ENCODE measurements at regions not wholly inside any gene's neighbourhood (a gene's known extent, or its start where the extent isn't known, plus 50 kb on each side); places are given as distances from the start of the nearest gene placed in this dataset.
"Not testable (repeated sequence)": the region's sequence is repeated elsewhere in the genome, so short reads cannot be mapped to it uniquely, and the experiment has no call there.

DNA sequence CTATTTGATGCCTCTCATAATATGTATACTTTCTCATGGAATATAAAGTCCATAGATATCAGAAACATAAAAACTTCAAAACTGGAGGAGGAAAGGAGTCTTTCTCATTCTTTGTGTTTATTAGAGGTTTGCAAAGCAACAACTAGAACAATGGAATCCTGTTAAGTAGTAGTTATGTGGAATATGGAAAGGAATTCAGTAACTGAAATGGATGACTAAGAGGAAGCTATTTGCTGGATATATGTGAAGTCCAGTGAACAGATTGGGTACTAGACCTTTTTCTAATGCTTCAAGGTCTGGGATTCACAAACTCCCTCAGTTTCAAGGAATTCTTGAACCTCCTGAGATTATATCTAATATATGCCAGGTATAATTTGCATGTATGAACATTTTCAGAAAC is 353.6 kb upstream of the FANCL start:
- DNase-seq (ENCODE audit: low read depth), result no peak
- TF ChIP-seq, protein P1, sequence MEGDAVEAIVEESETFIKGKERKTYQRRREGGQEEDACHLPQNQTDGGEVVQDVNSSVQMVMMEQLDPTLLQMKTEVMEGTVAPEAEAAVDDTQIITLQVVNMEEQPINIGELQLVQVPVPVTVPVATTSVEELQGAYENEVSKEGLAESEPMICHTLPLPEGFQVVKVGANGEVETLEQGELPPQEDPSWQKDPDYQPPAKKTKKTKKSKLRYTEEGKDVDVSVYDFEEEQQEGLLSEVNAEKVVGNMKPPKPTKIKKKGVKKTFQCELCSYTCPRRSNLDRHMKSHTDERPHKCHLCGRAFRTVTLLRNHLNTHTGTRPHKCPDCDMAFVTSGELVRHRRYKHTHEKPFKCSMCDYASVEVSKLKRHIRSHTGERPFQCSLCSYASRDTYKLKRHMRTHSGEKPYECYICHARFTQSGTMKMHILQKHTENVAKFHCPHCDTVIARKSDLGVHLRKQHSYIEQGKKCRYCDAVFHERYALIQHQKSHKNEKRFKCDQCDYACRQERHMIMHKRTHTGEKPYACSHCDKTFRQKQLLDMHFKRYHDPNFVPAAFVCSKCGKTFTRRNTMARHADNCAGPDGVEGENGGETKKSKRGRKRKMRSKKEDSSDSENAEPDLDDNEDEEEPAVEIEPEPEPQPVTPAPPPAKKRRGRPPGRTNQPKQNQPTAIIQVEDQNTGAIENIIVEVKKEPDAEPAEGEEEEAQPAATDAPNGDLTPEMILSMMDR (IDR thresholded peaks at IDR 0.05; ENCODE audit: insufficient read depth, low read length, poor library complexity, severe bottlenecking), result no peak
- H3K27me3 ChIP-seq (ENCODE audit: control insufficient read depth, insufficient read depth, low read length), result no peaks in the 10 kb centered on the region
- no peaks in the 10 kb centered on the region for H3K36me3 ChIP-seq (ENCODE audit: control insufficient read depth, insufficient read depth, low read length)
- H3K4me3 ChIP-seq (ENCODE audit: low read depth, low read length), result no peak overlapping the region

DNA sequence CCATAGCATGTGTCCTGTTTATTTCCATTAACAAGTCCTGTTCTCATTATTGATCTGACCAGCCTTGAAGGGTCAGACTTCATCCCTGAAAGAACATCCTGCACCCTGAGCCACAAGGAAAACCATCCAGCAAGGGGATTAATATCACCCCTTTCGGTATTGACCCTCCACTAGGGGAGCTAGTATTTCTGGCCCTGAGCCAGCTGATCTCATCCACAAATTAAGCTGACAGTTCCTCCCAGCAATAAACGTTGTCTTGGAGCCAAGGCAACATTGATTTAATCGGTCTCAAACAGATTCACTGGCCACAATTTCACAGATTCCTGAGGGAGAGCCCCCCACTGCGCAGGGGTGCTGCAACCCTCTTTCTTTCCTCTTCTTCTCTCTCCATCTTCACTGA is 353.1 kb upstream of the FANCL start:
- H3K4me3 ChIP-seq (ENCODE audit: low read depth, low read length), result no peak overlapping the region
- H3K27me3 ChIP-seq (ENCODE audit: control insufficient read depth, insufficient read depth, low read length), result no peaks in the 10 kb centered on the region
- DNase-seq (ENCODE audit: low read depth), result no peak
- H3K36me3 ChIP-seq (ENCODE audit: control insufficient read depth, insufficient read depth, low read length), result no peaks in the 10 kb centered on the region
- TF ChIP-seq, protein P1 (IDR thresholded peaks at IDR 0.05; ENCODE audit: insufficient read depth, low read length, poor library complexity, severe bottlenecking), result peak; percentile 17

DNA sequence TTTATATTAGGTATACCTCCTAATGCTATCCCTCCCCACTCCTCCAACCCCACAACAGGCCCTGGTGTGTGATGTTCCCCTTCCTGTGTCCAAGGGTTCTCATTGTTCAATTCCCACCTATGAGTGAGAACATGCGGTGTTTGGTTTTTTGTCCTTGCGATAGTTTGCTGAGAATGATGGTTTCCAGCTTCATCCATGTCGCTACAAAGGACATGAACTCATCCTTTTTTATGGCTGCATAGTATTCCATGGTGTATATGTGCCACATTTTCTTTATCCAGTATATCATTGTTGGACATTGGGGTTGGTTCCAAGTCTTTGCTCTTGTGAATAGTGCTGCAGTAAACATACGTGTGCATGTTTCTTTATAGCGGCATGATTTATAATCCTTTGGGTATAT is 345.1 kb upstream of the FANCL start:
- not testable (repeated sequence) for DNase-seq (ENCODE audit: low read depth); H3K27me3 ChIP-seq (ENCODE audit: control insufficient read depth, insufficient read depth, low read length); H3K36me3 ChIP-seq (ENCODE audit: control insufficient read depth, insufficient read depth, low read length); H3K4me3 ChIP-seq (ENCODE audit: low read depth, low read length)

DNA sequence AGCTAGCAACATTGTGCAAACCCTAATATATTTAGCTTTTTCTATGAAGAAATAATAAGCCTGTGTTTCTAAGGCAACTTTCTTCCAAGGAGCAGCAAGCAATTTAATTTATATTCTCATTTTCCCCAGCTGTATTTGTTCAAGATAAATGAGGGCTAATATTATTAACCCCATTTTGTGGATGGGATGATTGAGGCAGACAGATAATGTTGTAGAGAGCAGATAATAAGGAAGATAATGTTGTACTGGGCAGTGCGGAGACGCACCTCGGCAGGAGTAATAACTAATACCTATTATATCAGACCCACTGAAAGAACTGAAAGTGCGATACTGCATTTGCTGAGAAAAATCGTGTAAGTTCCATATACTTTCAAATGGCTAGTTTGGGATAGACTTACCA is 344.1 kb upstream of the FANCL start:
- TF ChIP-seq, protein P1 (IDR thresholded peaks at IDR 0.05; ENCODE audit: insufficient read depth, low read length, poor library complexity, severe bottlenecking), result no peak

DNA sequence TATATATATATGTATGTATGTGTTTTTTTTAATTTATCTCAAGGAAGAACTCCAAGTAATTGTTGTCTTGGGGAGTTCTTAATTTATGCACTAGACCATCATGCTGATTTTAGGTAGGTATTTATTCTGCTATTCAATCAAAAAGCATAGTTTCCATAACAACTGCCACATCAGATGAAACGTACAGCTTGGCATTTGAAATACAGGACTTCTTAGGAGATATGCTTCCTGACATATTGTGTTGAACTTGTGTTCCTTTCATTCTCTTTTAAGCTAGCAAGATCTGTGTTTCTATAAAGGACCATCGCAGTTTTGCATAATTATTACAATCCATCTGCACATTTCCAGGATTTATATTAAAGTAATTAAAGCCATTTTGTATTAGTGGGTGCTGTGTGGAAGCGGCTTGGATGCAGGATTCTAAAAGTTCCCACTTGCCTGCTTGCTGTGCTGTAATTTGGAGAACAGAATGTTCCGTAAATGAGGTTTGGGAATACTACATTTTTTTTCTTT is 343.5 kb upstream of the FANCL start:
- H3K36me3 ChIP-seq (ENCODE audit: control insufficient read depth, insufficient read depth, low read length), result no peaks in the 10 kb centered on the region
- H3K4me3 ChIP-seq (ENCODE audit: low read depth, low read length), result no peak overlapping the region
- H3K27me3 ChIP-seq (ENCODE audit: control insufficient read depth, insufficient read depth, low read length), result no peaks in the 10 kb centered on the region
- DNase-seq (ENCODE audit: low read depth), result no peak
- TF ChIP-seq, protein P1 (IDR thresholded peaks at IDR 0.05; ENCODE audit: insufficient read depth, low read length, poor library complexity, severe bottlenecking), result no peak

More for the DNA sequence above, 344.1 kb upstream of the FANCL start:
- Histone ChIP-seq H3K27me3 (ENCODE audit: control insufficient read depth, insufficient read depth, low read length) (no peaks in the 10 kb centered on the region), H3K4me3 (ENCODE audit: low read depth, low read length) (no peak overlapping the region), H3K36me3 (ENCODE audit: control insufficient read depth, insufficient read depth, low read length) (no peaks in the 10 kb centered on the region)
- DNase-seq (ENCODE audit: low read depth), result no peak

DNA sequence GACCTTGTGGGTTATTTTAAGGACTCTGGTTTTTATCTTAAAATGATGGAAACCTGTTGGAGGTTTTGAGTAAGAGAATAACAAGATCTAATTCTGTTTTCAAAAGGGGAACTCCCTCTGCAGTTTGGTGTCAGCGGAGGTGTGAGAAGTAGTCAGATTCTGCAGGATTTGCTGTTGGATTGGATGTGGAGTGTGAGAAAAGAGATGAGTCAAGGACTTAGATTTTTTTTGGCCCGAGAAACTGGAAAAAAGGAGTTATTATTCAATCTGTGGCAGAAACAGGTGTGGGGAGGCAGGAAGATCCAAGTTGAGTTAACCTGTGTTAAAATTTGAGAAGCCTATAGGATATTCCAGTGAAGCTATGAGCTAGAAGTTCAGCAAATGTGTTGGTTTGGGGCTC is 337.2 kb upstream of the FANCL start:
- TF ChIP-seq, protein P1 (IDR thresholded peaks at IDR 0.05; ENCODE audit: insufficient read depth, low read length, poor library complexity, severe bottlenecking), result no peak
- DNase-seq (ENCODE audit: low read depth), result no peak
- H3K4me3 ChIP-seq (ENCODE audit: low read depth, low read length), result no peak overlapping the region
- H3K27me3 ChIP-seq (ENCODE audit: control insufficient read depth, insufficient read depth, low read length), result no peaks in the 10 kb centered on the region
- no peaks in the 10 kb centered on the region for H3K36me3 ChIP-seq (ENCODE audit: control insufficient read depth, insufficient read depth, low read length)

All from kidney epithelial cell (primary cell).